Astrocyte (in vitro differentiated cells and primary cell): ENCODE measurements at regions not wholly inside any gene's neighbourhood (a gene's known extent, or its start where the extent isn't known, plus 50 kb on each side); places are given as distances from the start of the nearest gene placed in this dataset.

Experiments used
- DNase-seq: peaks from one replicate; pipeline ENCODE4 v3.0.0-alpha.2; 2010; ENCODE audit warnings: low read depth
- FAIRE-seq: peaks from 2 replicates; lab custom pipeline; 2011; peaks lifted over from hg19 to GRCh38; lab: Jason Lieb, UNC
- H2AFZ ChIP-seq: 2 replicates; pipeline ENCODE4 v1.6.0; 2012; ENCODE audit warnings: low read depth, low read length, inconsistent platforms
- H3K27ac ChIP-seq: 2 replicates; pipeline ENCODE4 v1.5.1; 2011; ENCODE audit warnings: low read depth, low read length, inconsistent platforms
- H3K27me3 ChIP-seq: 2 replicates; pipeline ENCODE4 v1.6.0; 2011; ENCODE audit warnings: low read length, inconsistent platforms; ENCODE audit not compliant: insufficient read depth
- H3K36me3 ChIP-seq: 2 replicates; pipeline ENCODE4 v1.5.1; 2011; ENCODE audit warnings: low read length, inconsistent platforms; ENCODE audit not compliant: insufficient read depth
- H3K4me1 ChIP-seq: 2 replicates; pipeline ENCODE4 v1.5.1; 2011; ENCODE audit warnings: low read length, inconsistent platforms; ENCODE audit not compliant: insufficient read depth
- H3K4me2 ChIP-seq: 2 replicates; pipeline ENCODE4 v1.6.0; 2012; ENCODE audit warnings: low read length, inconsistent platforms
- H3K4me3 ChIP-seq: 2 replicates; pipeline ENCODE4 v1.5.1; 2011; ENCODE audit warnings: low read depth, mild to moderate bottlenecking, low read length, inconsistent platforms; ENCODE audit not compliant: insufficient read depth
- H3K79me2 ChIP-seq: 2 replicates; pipeline ENCODE4 v1.6.0; 2012; ENCODE audit warnings: mild to moderate bottlenecking, low read length, inconsistent platforms; ENCODE audit not compliant: insufficient read depth
- H3K9ac ChIP-seq: 2 replicates; pipeline ENCODE4 v1.6.0; 2012; ENCODE audit warnings: mild to moderate bottlenecking, low read length, inconsistent platforms
- H3K9me3 ChIP-seq: 2 replicates; pipeline ENCODE4 v1.5.1; 2012; ENCODE audit warnings: low read depth, mild to moderate bottlenecking, low read length, inconsistent platforms; ENCODE audit not compliant: insufficient read depth
- H4K20me1 ChIP-seq: 2 replicates; pipeline ENCODE4 v1.6.0; 2012; ENCODE audit warnings: low read length, inconsistent platforms; ENCODE audit not compliant: insufficient read depth
- H3K27ac Mint-ChIP-seq: one replicate; pipeline ENCODE4 v1.8.0; 2021; ENCODE audit warnings: mild to moderate bottlenecking, mixed read lengths; ENCODE audit not compliant: unreplicated experiment
- H3K27me3 Mint-ChIP-seq: one replicate; pipeline ENCODE4 v1.8.0; 2021; ENCODE audit warnings: low read depth, mixed read lengths; ENCODE audit not compliant: unreplicated experiment
- H3K36me3 Mint-ChIP-seq: one replicate; pipeline ENCODE4 v1.8.0; 2021; ENCODE audit warnings: low read depth, mixed read lengths; ENCODE audit not compliant: unreplicated experiment
- H3K4me1 Mint-ChIP-seq: one replicate; pipeline ENCODE4 v1.8.0; 2021; ENCODE audit warnings: low read depth, mixed read lengths; ENCODE audit not compliant: unreplicated experiment
- H3K4me3 Mint-ChIP-seq: one replicate; pipeline ENCODE4 v1.8.0; 2021; ENCODE audit warnings: mild to moderate bottlenecking, moderate library complexity, mixed read lengths; ENCODE audit not compliant: unreplicated experiment
- H3K9me3 Mint-ChIP-seq: one replicate; pipeline ENCODE4 v1.8.0; 2021; ENCODE audit warnings: mild to moderate bottlenecking, mixed read lengths; ENCODE audit not compliant: unreplicated experiment
- CTCF ChIP-seq: IDR thresholded peaks from 2 replicates; pipeline ENCODE4 v1.5.1; 2011; ENCODE audit warnings: low read depth, mild to moderate bottlenecking, inconsistent platforms, low read length, moderate library complexity; ENCODE audit not compliant: insufficient read depth
- EZH2 ChIP-seq: IDR thresholded peaks from 2 replicates; pipeline ENCODE4 v1.6.1; 2012; ENCODE audit warnings: mild to moderate bottlenecking, low read length, inconsistent platforms; ENCODE audit not compliant: insufficient read depth

GRCh38 chr6:144621332-144621731 lies 336.2 kb downstream of the UTRN start:
- DNase-seq (no peak), FAIRE-seq (no peak)
- no peak overlapping the region for H3K4me3 Mint-ChIP-seq
- no peak overlapping the region for H2AFZ ChIP-seq
- no peaks in the 10 kb centered on the region for H3K79me2 ChIP-seq
- H3K4me2 ChIP-seq = no peak overlapping the region
- no peaks in the 10 kb centered on the region for H3K9me3 ChIP-seq
- no peaks in the 10 kb centered on the region for H3K27me3 ChIP-seq
- H3K4me1 Mint-ChIP-seq = no peaks in the 10 kb centered on the region
- no peak overlapping the region for H3K9ac ChIP-seq
- no peaks in the 10 kb centered on the region for H3K36me3 ChIP-seq
- H3K9me3 Mint-ChIP-seq = no peaks in the 10 kb centered on the region
- H3K36me3 Mint-ChIP-seq = no peaks in the 10 kb centered on the region
- H4K20me1 ChIP-seq = no peaks in the 10 kb centered on the region
- H3K27ac Mint-ChIP-seq = no peak overlapping the region
- TF ChIP-seq CTCF (no peak), EZH2 (no peak)
- H3K4me3 ChIP-seq = no peak overlapping the region
- H3K27me3 Mint-ChIP-seq = no peaks in the 10 kb centered on the region
- H3K27ac ChIP-seq = no peak overlapping the region
- H3K4me1 ChIP-seq = no peaks in the 10 kb centered on the region

- H3K4me3 ChIP-seq = no peak overlapping the region
- H3K36me3 Mint-ChIP-seq = no peaks in the 10 kb centered on the region
- no peaks in the 10 kb centered on the region for H3K4me1 ChIP-seq
- H3K27ac Mint-ChIP-seq = no peak overlapping the region
- H2AFZ ChIP-seq = no peak overlapping the region
- no peak overlapping the region for H3K27ac ChIP-seq
- no peaks in the 10 kb centered on the region for H3K27me3 Mint-ChIP-seq
- TF ChIP-seq CTCF (no peak), EZH2 (no peak)
- no peak overlapping the region for H3K4me3 Mint-ChIP-seq
- no peaks in the 10 kb centered on the region for H3K36me3 ChIP-seq
- no peaks in the 10 kb centered on the region for H3K27me3 ChIP-seq
- no peak overlapping the region for H3K4me2 ChIP-seq
- no peak overlapping the region for H3K9ac ChIP-seq
- no peaks in the 10 kb centered on the region for H3K9me3 ChIP-seq
- H3K4me1 Mint-ChIP-seq = no peaks in the 10 kb centered on the region
- no peaks in the 10 kb centered on the region for H3K9me3 Mint-ChIP-seq
- no peak for FAIRE-seq
- H4K20me1 ChIP-seq = no peaks in the 10 kb centered on the region
- no peak for DNase-seq
- no peaks in the 10 kb centered on the region for H3K79me2 ChIP-seq
Measured at GRCh38 chr6:144624246-144624645, 339.1 kb downstream of the UTRN start.

- Mint-ChIP-seq H3K4me3 (no peak overlapping the region), H3K4me1 (no peaks in the 10 kb centered on the region), H3K27ac (no peak overlapping the region), H3K9me3 (no peaks in the 10 kb centered on the region), H3K36me3 (no peaks in the 10 kb centered on the region), H3K27me3 (no peaks in the 10 kb centered on the region)
- H3K79me2 ChIP-seq = no peaks in the 10 kb centered on the region
- TF ChIP-seq CTCF (no peak), EZH2 (no peak)
- no peaks in the 10 kb centered on the region for H4K20me1 ChIP-seq
- no peak overlapping the region for H3K4me2 ChIP-seq
- no peak overlapping the region for H3K27ac ChIP-seq
- H3K36me3 ChIP-seq = no peaks in the 10 kb centered on the region
- H3K4me3 ChIP-seq = no peak overlapping the region
- no peaks in the 10 kb centered on the region for H3K4me1 ChIP-seq
- DNase-seq = no peak
- no peak for FAIRE-seq
- no peaks in the 10 kb centered on the region for H3K9me3 ChIP-seq
- no peak overlapping the region for H3K9ac ChIP-seq
- no peaks in the 10 kb centered on the region for H3K27me3 ChIP-seq
- no peak overlapping the region for H2AFZ ChIP-seq
Measured at GRCh38 chr6:144624716-144625115, 339.6 kb downstream of the UTRN start.
